Ovary (tissue), 3 donors: ENCODE measurements at regions not wholly inside any gene's neighbourhood (a gene's known extent, or its start where the extent isn't known, plus 50 kb on each side); places are given as distances from the start of the nearest gene placed in this dataset.

Experiments
- CTCF ChIP-seq, 3 donors: fragments of 450-650 bp in 2 of 3; fragments of 200-600 bp in 1 of 3; IDR thresholded peaks; one replicate each; pipeline versions ENCODE4 v1.5.1 to v1.8.0; 2016 to 2022; ENCODE audit warnings: antibody characterized with exemption in 3 of 3, mild to moderate bottlenecking in 1 of 3
- EP300 ChIP-seq: sonication (generic); formaldehyde crosslinking; IDR thresholded peaks from one replicate; pipeline ENCODE4 v1.6.1; 2017; ENCODE audit warnings: antibody characterized with exemption
- POLR2A ChIP-seq: fragments of 450-650 bp; IDR thresholded peaks from one replicate; pipeline ENCODE4 v1.6.1; 2017; ENCODE audit warnings: antibody characterized with exemption, mild to moderate bottlenecking, moderate library complexity
- donor health status: DM: no; HTN: no; CAD: no.

GRCh38 chr16:73213732-73214455, 166.0 kb upstream of the ZFHX3 start:
- TF ChIP-seq CTCF (IDR thresholded peaks at IDR 0.05) (no peak), POLR2A (no peak), EP300 (no peak)
